DND-41 (cell line): ENCODE measurements at regions not wholly inside any gene's neighbourhood (a gene's known extent, or its start where the extent isn't known, plus 50 kb on each side); places are given as distances from the start of the nearest gene placed in this dataset.

Source experiments
- EZH2 ChIP-seq: IDR thresholded peaks from 3 replicates; pipeline ENCODE4 v1.6.1; 2012; ENCODE audit warnings: borderline replicate concordance, low read depth, mild to moderate bottlenecking, moderate library complexity, low read length, inconsistent platforms; ENCODE audit not compliant: severe bottlenecking
- TF ChIP-seq, protein P1 (sequence below): IDR thresholded peaks from 2 replicates; pipeline ENCODE4 v1.5.1; 2012; ENCODE audit warnings: borderline replicate concordance, low read length, moderate library complexity, mild to moderate bottlenecking; ENCODE audit not compliant: poor library complexity, severe bottlenecking; ENCODE audit errors: extremely low read depth

DNA sequence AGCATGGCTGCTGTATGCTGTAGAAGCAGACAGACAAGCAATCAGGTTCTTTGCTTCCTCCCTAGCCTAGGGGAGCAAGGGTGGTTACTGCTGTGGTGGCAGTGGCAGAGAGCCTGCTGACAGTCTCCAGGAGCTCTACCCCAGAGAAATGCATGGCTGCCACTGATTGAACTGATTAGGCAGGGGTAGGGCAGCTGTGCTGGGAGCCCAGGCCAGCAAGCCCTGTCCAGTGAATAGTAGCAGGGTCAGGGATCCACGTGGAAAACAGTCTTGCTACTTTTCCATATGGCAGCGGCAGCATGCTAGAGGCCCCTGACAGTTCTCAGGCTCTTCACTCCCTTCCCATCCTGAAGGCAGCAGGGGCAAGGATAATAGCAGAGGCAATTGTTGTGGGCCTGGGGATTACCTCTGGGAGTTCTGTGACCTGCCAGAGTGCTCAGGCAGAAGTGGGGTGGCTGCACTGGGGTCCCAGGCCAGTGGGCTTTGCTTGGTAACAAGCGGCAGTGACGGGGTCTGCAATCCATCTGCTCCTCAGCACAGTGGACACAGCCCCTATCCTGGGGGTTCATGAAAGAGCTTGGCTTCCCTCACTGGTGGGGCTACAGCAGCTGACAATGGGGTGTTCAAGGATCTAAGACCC, 558.8 kb upstream of the GHITM start:
- TF ChIP-seq, protein P1, sequence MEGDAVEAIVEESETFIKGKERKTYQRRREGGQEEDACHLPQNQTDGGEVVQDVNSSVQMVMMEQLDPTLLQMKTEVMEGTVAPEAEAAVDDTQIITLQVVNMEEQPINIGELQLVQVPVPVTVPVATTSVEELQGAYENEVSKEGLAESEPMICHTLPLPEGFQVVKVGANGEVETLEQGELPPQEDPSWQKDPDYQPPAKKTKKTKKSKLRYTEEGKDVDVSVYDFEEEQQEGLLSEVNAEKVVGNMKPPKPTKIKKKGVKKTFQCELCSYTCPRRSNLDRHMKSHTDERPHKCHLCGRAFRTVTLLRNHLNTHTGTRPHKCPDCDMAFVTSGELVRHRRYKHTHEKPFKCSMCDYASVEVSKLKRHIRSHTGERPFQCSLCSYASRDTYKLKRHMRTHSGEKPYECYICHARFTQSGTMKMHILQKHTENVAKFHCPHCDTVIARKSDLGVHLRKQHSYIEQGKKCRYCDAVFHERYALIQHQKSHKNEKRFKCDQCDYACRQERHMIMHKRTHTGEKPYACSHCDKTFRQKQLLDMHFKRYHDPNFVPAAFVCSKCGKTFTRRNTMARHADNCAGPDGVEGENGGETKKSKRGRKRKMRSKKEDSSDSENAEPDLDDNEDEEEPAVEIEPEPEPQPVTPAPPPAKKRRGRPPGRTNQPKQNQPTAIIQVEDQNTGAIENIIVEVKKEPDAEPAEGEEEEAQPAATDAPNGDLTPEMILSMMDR: no peak
- TF ChIP-seq EZH2: no peak
